MCF 10A (cell line): ENCODE measurements at regions not wholly inside any gene's neighbourhood (a gene's known extent, or its start where the extent isn't known, plus 50 kb on each side); places are given as distances from the start of the nearest gene placed in this dataset.

ENCODE experiments used
- BruUV-seq: library from RNA; stranded (reverse); fragments of 400-500 nt; replicated peaks from 2 replicates; lab custom pipeline; 2021; lab: Mats Ljungman, UMichigan
- CTCF ChIA-PET: fragments of 300-600 bp; sonication (Branson Sonifier 250); formaldehyde crosslinking; extraction: SDS; loops from one replicate; lab custom pipeline; 2021; ENCODE audit warnings: antibody characterized with exemption, inconsistent platforms; lab: Yijun Ruan, JAX
- POLR2A ChIA-PET: fragments of 300-600, 350-650 bp; sonication (Branson Sonifier 250); formaldehyde crosslinking; extraction: SDS; loops from one replicate; lab custom pipeline; 2020; ENCODE audit warnings: antibody characterized with exemption, inconsistent platforms; lab: Yijun Ruan, JAX
- DNase-seq: peaks from one replicate; pipeline ENCODE4 v3.0.0-alpha.2; 2018; ENCODE audit not compliant: unreplicated experiment
- H3K27ac Mint-ChIP-seq: one replicate; pipeline ENCODE4 v1.8.0; 2022; ENCODE audit warnings: mild to moderate bottlenecking, low read depth, mixed read lengths; ENCODE audit not compliant: unreplicated experiment
- H3K27me3 Mint-ChIP-seq: one replicate; pipeline ENCODE4 v1.8.0; 2022; ENCODE audit warnings: mixed read lengths; ENCODE audit not compliant: insufficient read depth, unreplicated experiment
- H3K36me3 Mint-ChIP-seq: one replicate; pipeline ENCODE4 v1.8.0; 2022; ENCODE audit warnings: mild to moderate bottlenecking, moderate library complexity, mixed read lengths; ENCODE audit not compliant: insufficient read depth, unreplicated experiment
- H3K4me1 Mint-ChIP-seq: one replicate; pipeline ENCODE4 v1.8.0; 2022; ENCODE audit warnings: mixed read lengths; ENCODE audit not compliant: insufficient read depth, unreplicated experiment
- H3K4me3 Mint-ChIP-seq: one replicate; pipeline ENCODE4 v1.8.0; 2022; ENCODE audit warnings: mild to moderate bottlenecking, moderate library complexity, mixed read lengths; ENCODE audit not compliant: unreplicated experiment
- H3K9me3 Mint-ChIP-seq: one replicate; pipeline ENCODE4 v1.8.0; 2022; ENCODE audit warnings: mixed read lengths; ENCODE audit not compliant: unreplicated experiment
- CTCF ChIP-seq: fragments of 200-600 bp; IDR thresholded peaks from one replicate; pipeline ENCODE4 v1.8.0; 2022; ENCODE audit warnings: antibody characterized with exemption, mild to moderate bottlenecking; ENCODE audit not compliant: unreplicated experiment
- intact Hi-C: fragments of 100-400 bp; cut with micrococcal nuclease; formaldehyde crosslinking; loops from 2 replicates; pipeline ENCODE4 v1.14.1; 2022

GRCh38 chr6:167465482-167465881, 140.6 kb downstream of the TTLL2 start:
- ChIA-PET POLR2A (no interaction called here), CTCF (interaction anchor here (0.7 kb wide), 1 partner anchor 1599 kb away, joined by 3 read pairs; no protein-coding TSS in a partner anchor)
- no peaks in the 10 kb centered on the region for H3K4me1 Mint-ChIP-seq
- intact Hi-C loops, result no loop called here
- H3K27me3 Mint-ChIP-seq, result peaks cover 44% of the 10 kb centered on the region
- BruUV-seq, result no TSS peak
- TF ChIP-seq CTCF, result no peak
- H3K9me3 Mint-ChIP-seq, result no peaks in the 10 kb centered on the region
- no peak overlapping the region for H3K27ac Mint-ChIP-seq
- no peak for DNase-seq
- no peaks in the 10 kb centered on the region for H3K36me3 Mint-ChIP-seq
- no peak overlapping the region for H3K4me3 Mint-ChIP-seq

GRCh38 chr6:167467282-167467681, 142.4 kb downstream of the TTLL2 start:
- H3K9me3 Mint-ChIP-seq, result no peaks in the 10 kb centered on the region
- no peak overlapping the region for H3K4me3 Mint-ChIP-seq
- no peaks in the 10 kb centered on the region for H3K4me1 Mint-ChIP-seq
- ChIA-PET CTCF (no interaction called here), POLR2A (no interaction called here)
- DNase-seq, result no peak
- H3K27me3 Mint-ChIP-seq, result peaks cover 38% of the 10 kb centered on the region
- H3K27ac Mint-ChIP-seq, result no peak overlapping the region
- no TSS peak for BruUV-seq
- TF ChIP-seq CTCF, result no peak
- H3K36me3 Mint-ChIP-seq, result no peaks in the 10 kb centered on the region
- intact Hi-C loops, result no loop called here

GRCh38 chr6:167467793-167468431, 143.0 kb downstream of the TTLL2 start:
- CTCF ChIA-PET, result no interaction called here
- POLR2A ChIA-PET, result interaction anchor here (0.7 kb wide), 1 partner anchor 614 kb away, joined by 3 read pairs; no protein-coding TSS in a partner anchor
- Mint-ChIP-seq H3K4me1 (no peaks in the 10 kb centered on the region), H3K27me3 (peaks cover 42% of the 10 kb centered on the region), H3K27ac (no peak overlapping the region), H3K9me3 (no peaks in the 10 kb centered on the region), H3K4me3 (no peak overlapping the region), H3K36me3 (no peaks in the 10 kb centered on the region)
- intact Hi-C loops, result no loop called here
- no peak for DNase-seq
- BruUV-seq, result no TSS peak
- no peak for TF ChIP-seq CTCF

GRCh38 chr6:167469101-167469500, 144.2 kb downstream of the TTLL2 start:
- Mint-ChIP-seq H3K4me1 (no peaks in the 10 kb centered on the region), H3K27me3 (peaks cover 54% of the 10 kb centered on the region), H3K27ac (no peak overlapping the region), H3K9me3 (no peaks in the 10 kb centered on the region), H3K4me3 (no peak overlapping the region), H3K36me3 (no peaks in the 10 kb centered on the region)
- TF ChIP-seq CTCF, result no peak
- DNase-seq, result no peak
- ChIA-PET CTCF (no interaction called here), POLR2A (no interaction called here)
- intact Hi-C loops, result no loop called here
- BruUV-seq, result no TSS peak
